ENCODE measurements at regions not wholly inside any gene's neighbourhood (a gene's known extent, or its start where the extent isn't known, plus 50 kb on each side); places are given as distances from the start of the nearest gene placed in this dataset.

GRCh38 chr2:8016688-8017087 lies 665.2 kb upstream of the ID2 start:
- no peaks in the 10 kb centered on the region for H3K9me3 ChIP-seq (ENCODE audit: control insufficient read depth in 1 of 2, insufficient read depth in 1 of 2, low read depth in 1 of 2, low read length in 2 of 2)
- H3K9me2 ChIP-seq (ENCODE audit: insufficient read depth): no peaks in the 10 kb centered on the region
- DNase-seq (ENCODE audit: low read depth, low spot score): no peak
- no peaks in the 10 kb centered on the region for H3K79me2 ChIP-seq (ENCODE audit: insufficient read depth, low read length)
- ChIA-PET RAD21 (ENCODE audit: low non-redundant PET in 1 of 2, low total read pairs in 2 of 2, uncharacterized antibody in 2 of 2, unreplicated experiment in 2 of 2) (no interaction called here), POLR2A (no interaction called here), CTCF (no interaction called here)
- no peak for ATAC-seq
- no peak overlapping the region for H3K4me2 ChIP-seq (ENCODE audit: low read length)
- H3K4me1 ChIP-seq (ENCODE audit: control insufficient read depth in 1 of 2, insufficient read depth in 2 of 2, low read length in 2 of 2): no peaks in the 10 kb centered on the region
- no peaks in the 10 kb centered on the region for H4K20me1 ChIP-seq (ENCODE audit: insufficient read depth)
- no peak overlapping the region for H3K9ac ChIP-seq (ENCODE audit: low read length)
- no TSS peak for BruUV-seq (replicated peaks)
- no peak overlapping the region for H3K27ac ChIP-seq (ENCODE audit: low read depth, low read length)
- H2AFZ ChIP-seq (ENCODE audit: low read depth, low read length, poor library complexity, severe bottlenecking): no peak overlapping the region
- no peak for TF ChIP-seq RAD21 (IDR thresholded peaks at IDR 0.05; ENCODE audit: low read depth)
- TF ChIP-seq POLR2AphosphoS5 (IDR thresholded peaks at IDR 0.05; ENCODE audit: low read depth, low read length): no peak
- TF ChIP-seq ZFX (IDR thresholded peaks at IDR 0.05): no peak
- no peak for TF ChIP-seq YY1 (IDR thresholded peaks at IDR 0.05; ENCODE audit: extremely low read depth, insufficient replicate concordance, low read depth, low read length)
- TF ChIP-seq EZH2phosphoT487 (IDR thresholded peaks at IDR 0.05; ENCODE audit: borderline replicate concordance): no peak
- TF ChIP-seq, protein P1, sequence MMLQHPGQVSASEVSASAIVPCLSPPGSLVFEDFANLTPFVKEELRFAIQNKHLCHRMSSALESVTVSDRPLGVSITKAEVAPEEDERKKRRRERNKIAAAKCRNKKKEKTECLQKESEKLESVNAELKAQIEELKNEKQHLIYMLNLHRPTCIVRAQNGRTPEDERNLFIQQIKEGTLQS (IDR thresholded peaks at IDR 0.05): no peak
- no peak for TF ChIP-seq EZH2 (IDR thresholded peaks at IDR 0.05)
- TF ChIP-seq SIN3A (IDR thresholded peaks at IDR 0.05; ENCODE audit: low read depth): no peak
- TF ChIP-seq, protein P2, sequence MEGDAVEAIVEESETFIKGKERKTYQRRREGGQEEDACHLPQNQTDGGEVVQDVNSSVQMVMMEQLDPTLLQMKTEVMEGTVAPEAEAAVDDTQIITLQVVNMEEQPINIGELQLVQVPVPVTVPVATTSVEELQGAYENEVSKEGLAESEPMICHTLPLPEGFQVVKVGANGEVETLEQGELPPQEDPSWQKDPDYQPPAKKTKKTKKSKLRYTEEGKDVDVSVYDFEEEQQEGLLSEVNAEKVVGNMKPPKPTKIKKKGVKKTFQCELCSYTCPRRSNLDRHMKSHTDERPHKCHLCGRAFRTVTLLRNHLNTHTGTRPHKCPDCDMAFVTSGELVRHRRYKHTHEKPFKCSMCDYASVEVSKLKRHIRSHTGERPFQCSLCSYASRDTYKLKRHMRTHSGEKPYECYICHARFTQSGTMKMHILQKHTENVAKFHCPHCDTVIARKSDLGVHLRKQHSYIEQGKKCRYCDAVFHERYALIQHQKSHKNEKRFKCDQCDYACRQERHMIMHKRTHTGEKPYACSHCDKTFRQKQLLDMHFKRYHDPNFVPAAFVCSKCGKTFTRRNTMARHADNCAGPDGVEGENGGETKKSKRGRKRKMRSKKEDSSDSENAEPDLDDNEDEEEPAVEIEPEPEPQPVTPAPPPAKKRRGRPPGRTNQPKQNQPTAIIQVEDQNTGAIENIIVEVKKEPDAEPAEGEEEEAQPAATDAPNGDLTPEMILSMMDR (IDR thresholded peaks at IDR 0.05 in 2 of 3, conservative IDR thresholded peaks at IDR 0.05 in 1 of 3; ENCODE audit: borderline replicate concordance in 1 of 3, insufficient read depth in 1 of 3, low read depth in 2 of 3, low read length in 2 of 3): no peak
- no peak for TF ChIP-seq CEBPB (IDR thresholded peaks at IDR 0.05; ENCODE audit: low read depth)
- no peak for TF ChIP-seq ELF1 (IDR thresholded peaks at IDR 0.05; ENCODE audit: borderline replicate concordance, low read depth)
- TF ChIP-seq ZNF274 (IDR thresholded peaks at IDR 0.05; ENCODE audit: low read depth, low read length): no peak
- TF ChIP-seq SRF (IDR thresholded peaks at IDR 0.05; ENCODE audit: low read depth): no peak
- TF ChIP-seq CBX3 (IDR thresholded peaks at IDR 0.05; ENCODE audit: low read depth): no peak
- TF ChIP-seq POLR2A (IDR thresholded peaks at IDR 0.05; ENCODE audit: borderline replicate concordance, extremely low read depth, insufficient read depth, insufficient read length): no peak
- TF ChIP-seq SP1 (IDR thresholded peaks at IDR 0.05; ENCODE audit: low read depth): no peak
- TF ChIP-seq, protein P3, sequence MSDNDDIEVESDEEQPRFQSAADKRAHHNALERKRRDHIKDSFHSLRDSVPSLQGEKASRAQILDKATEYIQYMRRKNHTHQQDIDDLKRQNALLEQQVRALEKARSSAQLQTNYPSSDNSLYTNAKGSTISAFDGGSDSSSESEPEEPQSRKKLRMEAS (IDR thresholded peaks at IDR 0.05): no peak
- no peak for TF ChIP-seq EGR1 (IDR thresholded peaks at IDR 0.05; ENCODE audit: low read depth)
- no peak for TF ChIP-seq FOSL1 (IDR thresholded peaks at IDR 0.05; ENCODE audit: low read depth)
- no peak for TF ChIP-seq TCF7L2 (IDR thresholded peaks at IDR 0.05; ENCODE audit: borderline replicate concordance, extremely low read depth, insufficient read depth, insufficient read length)
- intact Hi-C loops (cut with micrococcal nuclease): no loop called here
- no peaks in the 10 kb centered on the region for H3K36me3 ChIP-seq (ENCODE audit: control insufficient read depth in 1 of 2, insufficient read depth in 2 of 2, low read length in 2 of 2)
- peaks cover 5% of the 10 kb centered on the region; the same call in 1 of the 2 replicates for H3K27me3 ChIP-seq (ENCODE audit: insufficient read depth, low read length)
- no peak overlapping the region for H3K4me3 ChIP-seq (replicated peaks in 1 of 2; ENCODE audit: low read depth in 1 of 2, low read length in 2 of 2)
